ENCODE measurements at regions not wholly inside any gene's neighbourhood (a gene's known extent, or its start where the extent isn't known, plus 50 kb on each side); places are given as distances from the start of the nearest gene placed in this dataset.

- TF ChIP-seq EZH2phosphoT487 (IDR thresholded peaks at IDR 0.05; ENCODE audit: insufficient read depth, low read depth) (no peak), EZH2 (IDR thresholded peaks at IDR 0.05; ENCODE audit: insufficient read depth, poor library complexity, severe bottlenecking) (no peak)
Observed at GRCh38 chr5:98557916-98558315, 215.5 kb upstream of the RGMB start.

Data from GM23248 (cell line).